GM06990 (cell line): ENCODE measurements at regions not wholly inside any gene's neighbourhood (a gene's known extent, or its start where the extent isn't known, plus 50 kb on each side); places are given as distances from the start of the nearest gene placed in this dataset.

Source experiments
- DNase-seq: peaks from one replicate; pipeline ENCODE4 v3.0.0-alpha.2; 2011; ENCODE audit not compliant: insufficient read length; ENCODE audit errors: extremely low read depth
- H3K27me3 ChIP-seq: replicated peaks from 2 replicates; pipeline ENCODE4 v1.6.0; 2011; ENCODE audit warnings: low read length; ENCODE audit not compliant: control insufficient read depth, insufficient read depth
- H3K36me3 ChIP-seq: 2 replicates; pipeline ENCODE4 v1.5.1; 2011; ENCODE audit warnings: low read length; ENCODE audit not compliant: control insufficient read depth, insufficient read depth
- H3K4me3 ChIP-seq: replicated peaks from 2 replicates; pipeline ENCODE4 v1.5.1; 2011; ENCODE audit warnings: low read depth, mild to moderate bottlenecking, control low read depth, low read length
- CTCF ChIP-seq: IDR thresholded peaks from 2 replicates; pipeline ENCODE4 v1.5.1; 2011; ENCODE audit warnings: low read length, control low read depth, mild to moderate bottlenecking, inconsistent platforms; ENCODE audit not compliant: insufficient read depth, poor library complexity, severe bottlenecking

GRCh38 chr4:133920236-133920635 is 281.4 kb downstream of the PABPC4L start:
- Histone ChIP-seq H3K27me3 (no peaks in the 10 kb centered on the region), H3K36me3 (no peaks in the 10 kb centered on the region), H3K4me3 (no peak overlapping the region)
- TF ChIP-seq CTCF, result no peak
- DNase-seq, result no peak

GRCh38 chr4:133910165-133910564 is 291.4 kb downstream of the PABPC4L start:
- H3K4me3 ChIP-seq, result no peak overlapping the region
- no peaks in the 10 kb centered on the region for H3K27me3 ChIP-seq
- no peak for TF ChIP-seq CTCF
- no peak for DNase-seq
- H3K36me3 ChIP-seq, result no peaks in the 10 kb centered on the region

- no peak for TF ChIP-seq CTCF
- no peaks in the 10 kb centered on the region for H3K36me3 ChIP-seq
- H3K4me3 ChIP-seq, result no peak overlapping the region
- DNase-seq, result no peak
- H3K27me3 ChIP-seq, result no peaks in the 10 kb centered on the region
Measured at GRCh38 chr4:133903029-133903428, 298.6 kb downstream of the PABPC4L start.

- TF ChIP-seq CTCF, result no peak
- Histone ChIP-seq H3K27me3 (no peaks in the 10 kb centered on the region), H3K4me3 (no peak overlapping the region), H3K36me3 (no peaks in the 10 kb centered on the region)
- no peak for DNase-seq
Measured at GRCh38 chr4:133891011-133891410, 310.6 kb downstream of the PABPC4L start.

- Histone ChIP-seq H3K36me3 (no peaks in the 10 kb centered on the region), H3K4me3 (no peak overlapping the region), H3K27me3 (no peaks in the 10 kb centered on the region)
- no peak for TF ChIP-seq CTCF
- no peak for DNase-seq
Measured at GRCh38 chr4:133887723-133888122, 313.9 kb downstream of the PABPC4L start.

GRCh38 chr4:133869486-133869885 is 332.1 kb downstream of the PABPC4L start:
- DNase-seq, result no peak
- Histone ChIP-seq H3K4me3 (no peak overlapping the region), H3K27me3 (no peaks in the 10 kb centered on the region), H3K36me3 (no peaks in the 10 kb centered on the region)
- TF ChIP-seq CTCF, result no peak
